Muscle layer of duodenum (tissue), 2 donors: ENCODE measurements at regions not wholly inside any gene's neighbourhood (a gene's known extent, or its start where the extent isn't known, plus 50 kb on each side); places are given as distances from the start of the nearest gene placed in this dataset.

Source experiments
- H3K27ac ChIP-seq: one replicate; pipeline ENCODE4 v1.7.0; 2013; ENCODE audit warnings: mild to moderate bottlenecking, low read length
- H3K27me3 ChIP-seq: one replicate; pipeline ENCODE4 v1.7.0; 2013; ENCODE audit warnings: low read depth, mild to moderate bottlenecking, control low read depth, low read length
- H3K36me3 ChIP-seq, 2 donors: one replicate each; pipeline ENCODE4 v1.7.0; 2013; ENCODE audit warnings: low read length in 2 of 2, control low read depth in 1 of 2, mild to moderate bottlenecking in 1 of 2; ENCODE audit not compliant: insufficient read depth in 2 of 2, control insufficient read depth in 1 of 2
- H3K4me1 ChIP-seq, 2 donors: one replicate each; pipeline ENCODE4 v1.7.0; 2013; ENCODE audit warnings: low read length in 2 of 2, mild to moderate bottlenecking in 2 of 2, control low read depth in 1 of 2, moderate library complexity in 1 of 2; ENCODE audit not compliant: insufficient read depth in 2 of 2, control insufficient read depth in 1 of 2
- H3K4me3 ChIP-seq, 2 donors: one replicate each; pipeline ENCODE4 v1.7.0; 2013; ENCODE audit warnings: low read length in 2 of 2, low read depth in 1 of 2, mild to moderate bottlenecking in 1 of 2
- H3K9me3 ChIP-seq, 2 donors: one replicate each; pipeline ENCODE4 v1.7.0; 2013; ENCODE audit warnings: low read length in 2 of 2, control low read depth in 1 of 2, mild to moderate bottlenecking in 1 of 2; ENCODE audit not compliant: control insufficient read depth in 1 of 2
- donor health status: healthy.

GRCh38 chr7:39894904-39895303 lies 55.2 kb upstream of the CDK13 start:
- H3K9me3 ChIP-seq, result no peaks in the 10 kb centered on the region
- no peaks in the 10 kb centered on the region for H3K36me3 ChIP-seq
- H3K27me3 ChIP-seq, result no peaks in the 10 kb centered on the region

GRCh38 chr7:39896840-39897239 lies 53.2 kb upstream of the CDK13 start:
- Histone ChIP-seq H3K9me3 (no peaks in the 10 kb centered on the region), H3K27ac (no peak overlapping the region), H3K4me3 (no peak overlapping the region), H3K4me1 (no peaks in the 10 kb centered on the region), H3K36me3 (no peaks in the 10 kb centered on the region), H3K27me3 (no peaks in the 10 kb centered on the region)

More at GRCh38 chr7:39894904-39895303, 55.2 kb upstream of the CDK13 start:
- Histone ChIP-seq H3K27ac (no peak overlapping the region), H3K4me3 (no peak overlapping the region), H3K4me1 (no peaks in the 10 kb centered on the region)

GRCh38 chr7:39898867-39899266 lies 51.2 kb upstream of the CDK13 start:
- H3K27ac ChIP-seq, result no peak overlapping the region
- H3K27me3 ChIP-seq, result no peaks in the 10 kb centered on the region
- H3K4me1 ChIP-seq, result no peaks in the 10 kb centered on the region
- H3K4me3 ChIP-seq, result no peak overlapping the region
- H3K36me3 ChIP-seq, result no peaks in the 10 kb centered on the region
- no peaks in the 10 kb centered on the region for H3K9me3 ChIP-seq
